Smooth muscle cell (in vitro differentiated cells): ENCODE measurements at regions not wholly inside any gene's neighbourhood (a gene's known extent, or its start where the extent isn't known, plus 50 kb on each side); places are given as distances from the start of the nearest gene placed in this dataset.

Experiments used
- DNase-seq: peaks from one replicate; lab custom pipeline; 2025; ENCODE audit not compliant: unreplicated experiment; lab: John Stamatoyannopoulos, UW
- H2AFZ ChIP-seq: fragments of 200-600 bp; sonication (generic); 2 replicates; pipeline ENCODE4 v1.6.0; 2016; ENCODE audit warnings: antibody characterized with exemption, low read depth, mild to moderate bottlenecking
- H3F3A ChIP-seq: fragments of 200-600 bp; sonication (generic); 2 replicates; pipeline ENCODE4 v1.6.0; 2017; ENCODE audit warnings: antibody characterized with exemption, low read depth
- H3K27ac ChIP-seq: fragments of 200-600 bp; sonication (generic); 2 replicates; pipeline ENCODE4 v1.5.1; 2016; ENCODE audit warnings: low read depth, mild to moderate bottlenecking
- H3K27me3 ChIP-seq: fragments of 200-600 bp; sonication (generic); 2 replicates; pipeline ENCODE4 v1.6.1; 2016; ENCODE audit warnings: low read depth, mild to moderate bottlenecking
- H3K36me3 ChIP-seq: fragments of 200-600 bp; sonication (generic); 2 replicates; pipeline ENCODE4 v1.5.1; 2016; ENCODE audit warnings: low read depth
- H3K4me1 ChIP-seq: fragments of 200-600 bp; sonication (generic); 2 replicates; pipeline ENCODE4 v1.5.1; 2016; ENCODE audit warnings: low read depth
- H3K4me2 ChIP-seq: fragments of 200-600 bp; sonication (generic); 2 replicates; pipeline ENCODE4 v1.6.0; 2016; ENCODE audit warnings: mild to moderate bottlenecking
- H3K4me3 ChIP-seq: fragments of 200-600 bp; sonication (generic); 2 replicates; pipeline ENCODE4 v1.5.1; 2016; ENCODE audit warnings: mild to moderate bottlenecking
- H3K79me2 ChIP-seq: fragments of 200-600 bp; sonication (generic); 2 replicates; pipeline ENCODE4 v1.6.0; 2016; ENCODE audit warnings: low read depth, mild to moderate bottlenecking
- H3K9ac ChIP-seq: fragments of 200-600 bp; sonication (generic); 2 replicates; pipeline ENCODE4 v1.6.0; 2016; ENCODE audit warnings: low read depth
- H3K9me3 ChIP-seq: fragments of 200-600 bp; sonication (generic); replicated peaks from 2 replicates; pipeline ENCODE4 v1.5.1; 2016; ENCODE audit warnings: low read depth
- H4K20me1 ChIP-seq: fragments of 200-600 bp; sonication (generic); 2 replicates; pipeline ENCODE4 v1.6.0; 2016; ENCODE audit warnings: low read depth
- WGBS: methylation state at CpG from one replicate; pipeline ENCODE4 v1.1.7; 2016; ENCODE audit warnings: low lambda C conversion rate; 5-methylcytosine and 5-hydroxymethylcytosine counted together
- TF ChIP-seq, protein P1 (sequence below): fragments of 200-600 bp; sonication (generic); IDR thresholded peaks from 2 replicates; pipeline ENCODE4 v1.5.1; 2017; ENCODE audit warnings: borderline replicate concordance, mild to moderate bottlenecking, antibody characterized with exemption; ENCODE audit not compliant: insufficient read depth, poor library complexity, severe bottlenecking

DNA sequence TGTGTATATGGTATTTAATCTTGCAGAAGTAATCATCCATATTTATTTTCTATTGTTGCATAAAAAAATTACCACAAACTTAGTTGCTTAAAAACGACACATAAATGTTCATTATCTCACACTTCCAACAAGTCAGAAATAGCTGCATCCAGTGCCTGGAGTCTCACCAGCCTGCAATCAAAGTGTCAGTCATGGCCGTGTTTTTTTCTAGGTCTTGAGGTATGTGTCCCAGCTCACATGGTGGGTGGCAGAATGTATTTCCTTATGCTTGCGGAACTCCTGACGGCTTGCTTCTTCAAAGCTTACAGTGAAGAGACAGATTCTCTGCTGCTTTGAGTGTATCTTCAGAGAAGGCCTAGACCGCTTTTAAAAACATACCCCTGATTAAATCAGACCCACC is 670.2 kb upstream of the LMO3 start:
- Histone ChIP-seq H3K4me3 (no peak overlapping the region), H3K36me3 (no peaks in the 10 kb centered on the region), H3K79me2 (no peaks in the 10 kb centered on the region), H3K4me1 (peaks cover 6% of the 10 kb centered on the region), H3K27ac (no peak overlapping the region), H3K9ac (no peak overlapping the region), H3K4me2 (no peak overlapping the region), H2AFZ (no peak overlapping the region), H3F3A (no peaks in the 10 kb centered on the region), H3K27me3 (no peaks in the 10 kb centered on the region), H4K20me1 (no peaks in the 10 kb centered on the region), H3K9me3 (no peaks in the 10 kb centered on the region)
- 86% methylated on average over 5 of the region's 5 CpGs for WGBS
- TF ChIP-seq, protein P1, sequence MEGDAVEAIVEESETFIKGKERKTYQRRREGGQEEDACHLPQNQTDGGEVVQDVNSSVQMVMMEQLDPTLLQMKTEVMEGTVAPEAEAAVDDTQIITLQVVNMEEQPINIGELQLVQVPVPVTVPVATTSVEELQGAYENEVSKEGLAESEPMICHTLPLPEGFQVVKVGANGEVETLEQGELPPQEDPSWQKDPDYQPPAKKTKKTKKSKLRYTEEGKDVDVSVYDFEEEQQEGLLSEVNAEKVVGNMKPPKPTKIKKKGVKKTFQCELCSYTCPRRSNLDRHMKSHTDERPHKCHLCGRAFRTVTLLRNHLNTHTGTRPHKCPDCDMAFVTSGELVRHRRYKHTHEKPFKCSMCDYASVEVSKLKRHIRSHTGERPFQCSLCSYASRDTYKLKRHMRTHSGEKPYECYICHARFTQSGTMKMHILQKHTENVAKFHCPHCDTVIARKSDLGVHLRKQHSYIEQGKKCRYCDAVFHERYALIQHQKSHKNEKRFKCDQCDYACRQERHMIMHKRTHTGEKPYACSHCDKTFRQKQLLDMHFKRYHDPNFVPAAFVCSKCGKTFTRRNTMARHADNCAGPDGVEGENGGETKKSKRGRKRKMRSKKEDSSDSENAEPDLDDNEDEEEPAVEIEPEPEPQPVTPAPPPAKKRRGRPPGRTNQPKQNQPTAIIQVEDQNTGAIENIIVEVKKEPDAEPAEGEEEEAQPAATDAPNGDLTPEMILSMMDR: no peak
- no peak for DNase-seq

DNA sequence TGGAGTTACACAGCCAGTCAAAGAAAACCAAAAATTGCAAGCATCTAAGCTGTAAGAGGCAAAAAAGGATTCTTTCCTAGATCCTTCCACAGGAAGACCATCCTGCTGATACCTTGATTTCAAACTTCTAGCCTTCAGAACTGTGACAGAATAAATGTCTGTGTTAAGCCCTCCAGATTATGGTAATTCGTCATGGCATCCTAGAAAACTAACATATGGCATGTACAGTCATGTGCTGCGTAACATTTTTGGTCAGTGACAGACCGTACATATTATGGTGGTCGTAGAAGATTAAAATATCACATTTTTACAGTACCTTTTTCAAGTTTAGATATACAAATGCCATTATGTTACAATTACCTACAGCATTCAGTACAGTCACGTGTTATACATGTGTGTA is 660.9 kb upstream of the LMO3 start:
- Histone ChIP-seq H3F3A (no peaks in the 10 kb centered on the region), H3K4me2 (no peak overlapping the region), H3K4me1 (no peaks in the 10 kb centered on the region), H3K9ac (no peak overlapping the region), H3K27ac (no peak overlapping the region), H3K36me3 (no peaks in the 10 kb centered on the region), H3K4me3 (no peak overlapping the region), H3K79me2 (no peaks in the 10 kb centered on the region), H4K20me1 (no peaks in the 10 kb centered on the region), H2AFZ (no peak overlapping the region), H3K9me3 (no peaks in the 10 kb centered on the region), H3K27me3 (no peaks in the 10 kb centered on the region)
- 89% methylated on average over 5 of the region's 5 CpGs for WGBS
- TF ChIP-seq, protein P1: no peak
- DNase-seq: no peak

DNA sequence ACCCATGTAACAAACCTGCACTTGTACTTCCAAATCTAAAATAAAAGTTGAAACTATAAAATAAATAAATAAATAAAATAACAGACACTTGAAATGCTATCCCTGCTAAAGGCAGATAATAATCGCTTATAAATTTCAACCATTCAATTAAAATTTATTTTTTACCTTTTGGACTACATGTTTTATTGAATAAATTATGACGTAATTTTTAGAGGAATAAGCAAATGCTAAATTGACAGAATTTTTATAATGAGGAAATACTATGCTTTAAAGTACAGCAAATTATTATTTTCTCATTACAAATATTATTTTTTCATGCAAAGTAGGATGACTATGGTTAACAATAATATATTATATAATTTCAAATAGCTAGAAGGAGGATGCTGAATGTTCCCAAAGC is 658.6 kb upstream of the LMO3 start:
- Histone ChIP-seq H3K4me1 (no peaks in the 10 kb centered on the region), H3K4me3 (no peak overlapping the region), H3K36me3 (no peaks in the 10 kb centered on the region), H2AFZ (no peak overlapping the region), H3F3A (no peaks in the 10 kb centered on the region), H3K9ac (no peak overlapping the region), H3K27ac (no peak overlapping the region), H3K27me3 (no peaks in the 10 kb centered on the region), H3K9me3 (no peaks in the 10 kb centered on the region), H3K79me2 (no peaks in the 10 kb centered on the region), H4K20me1 (no peaks in the 10 kb centered on the region), H3K4me2 (no peak overlapping the region)
- WGBS: 87% methylated on average over 2 of the region's 2 CpGs
- DNase-seq: no peak
- TF ChIP-seq, protein P1: no peak

DNA sequence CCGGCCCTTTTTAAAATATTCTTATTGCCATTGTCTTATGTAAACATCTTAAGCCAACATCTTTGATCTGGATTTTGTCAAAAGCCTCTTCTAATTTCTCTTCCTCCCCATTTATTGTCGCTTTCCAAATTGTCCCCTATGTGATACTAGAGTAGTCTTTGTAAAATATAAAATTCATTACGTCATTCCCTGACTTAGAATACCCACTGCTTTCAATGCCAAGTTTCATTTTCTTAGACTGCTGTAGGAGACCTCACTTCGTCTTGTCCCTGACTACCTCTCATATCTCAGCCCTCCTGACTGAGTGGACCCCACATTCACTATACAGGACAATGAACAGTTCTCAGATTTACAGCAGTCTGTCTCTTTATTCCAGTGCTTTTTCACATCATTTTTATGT is 633.9 kb upstream of the LMO3 start:
- no peaks in the 10 kb centered on the region for H4K20me1 ChIP-seq
- DNase-seq: no peak
- no peaks in the 10 kb centered on the region for H3K36me3 ChIP-seq
- H3F3A ChIP-seq: no peaks in the 10 kb centered on the region
- TF ChIP-seq, protein P1: no peak
- no peaks in the 10 kb centered on the region for H3K27me3 ChIP-seq
- no peak overlapping the region for H3K27ac ChIP-seq
- H3K4me3 ChIP-seq: no peak overlapping the region
- H3K4me2 ChIP-seq: no peak overlapping the region
- no peak overlapping the region for H2AFZ ChIP-seq
- H3K9ac ChIP-seq: no peak overlapping the region
- no peaks in the 10 kb centered on the region for H3K79me2 ChIP-seq
- no peaks in the 10 kb centered on the region for H3K4me1 ChIP-seq
- no peaks in the 10 kb centered on the region for H3K9me3 ChIP-seq
- 92% methylated on average over 4 of the region's 4 CpGs for WGBS
